ENCODE measurements at regions not wholly inside any gene's neighbourhood (a gene's known extent, or its start where the extent isn't known, plus 50 kb on each side); places are given as distances from the start of the nearest gene placed in this dataset.

DNA sequence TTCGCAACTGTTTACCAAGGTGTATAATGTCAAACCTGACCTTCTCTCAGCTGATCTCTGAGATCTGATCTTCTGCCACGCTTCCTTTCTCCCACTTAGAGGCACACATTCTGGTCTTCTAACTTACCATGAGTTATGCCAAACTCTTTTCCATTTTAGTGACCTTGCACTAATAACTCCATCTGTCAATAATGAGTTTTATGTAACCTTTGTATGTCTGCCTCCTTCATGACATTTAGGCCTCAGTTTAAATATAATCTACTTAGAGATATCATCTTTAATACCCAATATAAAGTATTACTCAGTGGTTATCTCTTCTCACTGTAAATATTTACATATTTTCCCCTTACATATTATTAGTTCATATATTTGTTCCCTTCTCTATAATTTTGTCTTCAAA is 827.5 kb upstream of the PCDH20 start:
- TF ChIP-seq POLR2AphosphoS5 (IDR thresholded peaks at IDR 0.05; ENCODE audit: borderline replicate concordance, low read depth, low read length), result no peak
- no peak for TF ChIP-seq EZH2 (IDR thresholded peaks at IDR 0.05)
- no peak for TF ChIP-seq FOXP2 (optimal IDR thresholded peaks at IDR 0.05; ENCODE audit: control extremely low read depth, extremely low read length, insufficient read depth)
